ENCODE measurements at regions not wholly inside any gene's neighbourhood (a gene's known extent, or its start where the extent isn't known, plus 50 kb on each side); places are given as distances from the start of the nearest gene placed in this dataset.

- CTCF ChIA-PET: interaction anchor here (1.7 kb wide), 1 partner anchor 14 kb away, joined by 7 read pairs; no protein-coding TSS in a partner anchor
- no peak for TF ChIP-seq CTCF (IDR thresholded peaks at IDR 0.05; ENCODE audit: insufficient read depth, low read length, missing control alignments)
- DNase-seq (ENCODE audit: low read depth, low spot score): no peak
- no peak overlapping the region for H3K4me3 ChIP-seq (ENCODE audit: low read depth, low read length)
- POLR2A ChIA-PET: no interaction called here
These were observed 214.0 kb downstream of the RNF144A start for GRCh38 chr2:7131261-7131660.

- no peak for DNase-seq (ENCODE audit: low read depth, low spot score)
- POLR2A ChIA-PET: no interaction called here
- no peak overlapping the region for H3K4me3 ChIP-seq (ENCODE audit: low read depth, low read length)
- CTCF ChIA-PET: no interaction called here
- no peak for TF ChIP-seq CTCF (IDR thresholded peaks at IDR 0.05; ENCODE audit: insufficient read depth, low read length, missing control alignments)
These were observed 215.5 kb downstream of the RNF144A start for GRCh38 chr2:7132753-7133152.

GRCh38 chr2:7133521-7133920 lies 216.3 kb downstream of the RNF144A start:
- TF ChIP-seq CTCF (IDR thresholded peaks at IDR 0.05; ENCODE audit: insufficient read depth, low read length, missing control alignments): peak; percentile 45
- POLR2A ChIA-PET: no interaction called here
- H3K4me3 ChIP-seq (ENCODE audit: low read depth, low read length): no peak overlapping the region
- no peak for DNase-seq (ENCODE audit: low read depth, low spot score)
- CTCF ChIA-PET: no interaction called here

- CTCF ChIA-PET: no interaction called here
- POLR2A ChIA-PET: no interaction called here
These were observed 223.1 kb downstream of the RNF144A start for GRCh38 chr2:7140306-7140705.

GRCh38 chr2:7145707-7146106 lies 228.5 kb downstream of the RNF144A start:
- no peak overlapping the region for H3K4me3 ChIP-seq (ENCODE audit: low read depth, low read length)
- TF ChIP-seq CTCF (IDR thresholded peaks at IDR 0.05; ENCODE audit: insufficient read depth, low read length, missing control alignments): no peak
- CTCF ChIA-PET: no interaction called here
- POLR2A ChIA-PET: no interaction called here
- DNase-seq (ENCODE audit: low read depth, low spot score): no peak

More at GRCh38 chr2:7140306-7140705, 223.1 kb downstream of the RNF144A start:
- no peak for TF ChIP-seq CTCF (IDR thresholded peaks at IDR 0.05; ENCODE audit: insufficient read depth, low read length, missing control alignments)
- DNase-seq (ENCODE audit: low read depth, low spot score): no peak
- H3K4me3 ChIP-seq (ENCODE audit: low read depth, low read length): no peak overlapping the region

GRCh38 chr2:7146151-7146550 lies 228.9 kb downstream of the RNF144A start:
- no peak for TF ChIP-seq CTCF (IDR thresholded peaks at IDR 0.05; ENCODE audit: insufficient read depth, low read length, missing control alignments)
- H3K4me3 ChIP-seq (ENCODE audit: low read depth, low read length): no peak overlapping the region
- no peak for DNase-seq (ENCODE audit: low read depth, low spot score)
- ChIA-PET POLR2A (no interaction called here), CTCF (no interaction called here)
